ENCODE measurements at regions not wholly inside any gene's neighbourhood (a gene's known extent, or its start where the extent isn't known, plus 50 kb on each side); places are given as distances from the start of the nearest gene placed in this dataset.

DNA sequence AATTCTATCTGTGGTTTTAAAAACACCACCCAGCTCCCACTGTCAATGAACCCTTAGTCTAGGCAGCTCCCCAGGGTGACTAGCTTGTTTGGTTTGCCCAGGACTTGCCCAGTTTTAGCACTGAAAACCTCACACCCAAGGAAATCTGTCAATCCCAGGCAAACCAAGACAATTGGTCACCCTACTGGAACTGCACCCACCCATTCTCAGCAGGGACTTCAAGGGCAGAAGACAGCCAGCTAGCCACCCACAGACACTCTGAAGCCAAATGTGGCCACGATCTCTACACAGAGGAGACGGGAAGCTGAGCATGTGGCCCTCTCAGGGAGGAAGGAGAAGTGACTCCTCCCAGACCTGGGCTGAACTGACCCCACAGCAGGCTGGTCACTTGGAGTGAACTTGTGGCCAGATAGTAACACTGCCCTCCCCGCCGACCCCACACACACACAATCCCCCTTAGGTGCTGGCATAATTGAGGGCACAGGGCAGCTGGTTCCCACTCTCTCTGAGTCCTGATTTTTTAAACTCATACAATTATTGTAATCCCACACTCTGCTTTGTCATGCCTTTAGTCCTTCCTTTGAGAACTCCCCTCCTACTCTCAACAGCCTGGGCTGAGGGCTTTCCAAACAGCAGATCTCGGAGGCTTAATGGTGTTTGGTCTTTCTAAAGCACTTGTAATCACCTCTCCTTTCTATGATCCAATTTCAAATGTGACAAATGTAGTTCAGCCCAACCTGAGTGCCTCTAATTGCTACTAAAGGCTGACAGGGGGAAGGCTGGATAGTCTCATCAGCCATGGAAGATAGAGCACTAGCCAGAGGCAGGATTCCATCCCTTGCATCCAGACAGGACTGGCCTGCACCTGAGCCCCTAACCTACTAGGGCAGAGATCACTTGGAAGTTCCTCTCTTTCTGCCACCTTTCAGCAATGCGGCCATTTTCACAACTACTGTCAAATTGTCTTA is 74.7 kb upstream of the DRD2 start:
- ChIA-PET POLR2A (no interaction called here), CTCF (interaction anchor here (1.0 kb wide), 1 partner anchor 711 kb away, joined by 3 read pairs; no protein-coding TSS in a partner anchor)
- no peak for DNase-seq
- H3K4me3 Mint-ChIP-seq = no peak overlapping the region
- ATAC-seq = no peak
- peaks cover 23% of the 10 kb centered on the region for H3K27me3 Mint-ChIP-seq
- H3K36me3 Mint-ChIP-seq (ENCODE audit: low read depth) = no peaks in the 10 kb centered on the region
- no peak overlapping the region for H3K27ac Mint-ChIP-seq
- intact Hi-C loops (cut with DNase I, micrococcal nuclease) = no loop called here
- no peaks in the 10 kb centered on the region for H3K9me3 Mint-ChIP-seq (ENCODE audit: low read depth)
- no peaks in the 10 kb centered on the region for H3K4me1 Mint-ChIP-seq

DNA sequence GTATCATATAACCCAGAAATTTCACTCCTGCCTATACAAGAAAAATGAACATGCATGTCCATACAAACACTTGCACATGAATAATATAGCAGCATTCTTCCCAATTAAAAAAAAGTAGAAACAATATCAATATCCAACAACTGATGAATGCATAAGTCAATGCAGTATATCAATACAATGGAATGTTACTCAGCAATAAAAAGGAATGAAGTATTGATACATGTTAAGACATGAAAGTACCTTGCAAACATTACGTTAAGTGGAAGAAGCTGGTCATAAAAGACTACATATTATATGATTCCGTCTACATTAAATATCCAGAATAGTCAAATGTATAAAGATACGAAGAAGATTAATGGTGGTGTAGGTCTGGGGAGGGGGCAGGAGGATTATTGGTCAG is 73.9 kb upstream of the DRD2 start:
- Mint-ChIP-seq H3K9me3 (ENCODE audit: low read depth) (no peaks in the 10 kb centered on the region), H3K4me1 (no peaks in the 10 kb centered on the region), H3K27ac (no peak overlapping the region), H3K36me3 (ENCODE audit: low read depth) (no peaks in the 10 kb centered on the region), H3K27me3 (peaks cover 22% of the 10 kb centered on the region), H3K4me3 (no peak overlapping the region)
- ChIA-PET POLR2A (no interaction called here), CTCF (no interaction called here)
- ATAC-seq = no peak
- intact Hi-C loops (cut with DNase I, micrococcal nuclease) = no loop called here
- no peak for DNase-seq

- ChIA-PET CTCF (no interaction called here), POLR2A (no interaction called here)
- Mint-ChIP-seq H3K27me3 (peaks cover 22% of the 10 kb centered on the region), H3K4me3 (no peak overlapping the region), H3K9me3 (ENCODE audit: low read depth) (no peaks in the 10 kb centered on the region), H3K4me1 (no peaks in the 10 kb centered on the region), H3K36me3 (ENCODE audit: low read depth) (no peaks in the 10 kb centered on the region), H3K27ac (no peak overlapping the region)
- ATAC-seq (no peak), DNase-seq (no peak)
- intact Hi-C loops (cut with DNase I, micrococcal nuclease) = no loop called here
Measured at GRCh38 chr11:113547739-113548138, 72.5 kb upstream of the DRD2 start.

GRCh38 chr11:113546757-113547507 is 71.7 kb upstream of the DRD2 start:
- H3K4me1 Mint-ChIP-seq = no peaks in the 10 kb centered on the region
- CTCF ChIA-PET = no interaction called here
- H3K27me3 Mint-ChIP-seq = peaks cover 21% of the 10 kb centered on the region
- no peak overlapping the region for H3K27ac Mint-ChIP-seq
- POLR2A ChIA-PET = no interaction called here
- no peaks in the 10 kb centered on the region for H3K9me3 Mint-ChIP-seq (ENCODE audit: low read depth)
- ATAC-seq (no peak), DNase-seq (no peak)
- no peak overlapping the region for H3K4me3 Mint-ChIP-seq
- intact Hi-C loops (cut with DNase I, micrococcal nuclease) = no loop called here
- H3K36me3 Mint-ChIP-seq (ENCODE audit: low read depth) = no peaks in the 10 kb centered on the region

DNA sequence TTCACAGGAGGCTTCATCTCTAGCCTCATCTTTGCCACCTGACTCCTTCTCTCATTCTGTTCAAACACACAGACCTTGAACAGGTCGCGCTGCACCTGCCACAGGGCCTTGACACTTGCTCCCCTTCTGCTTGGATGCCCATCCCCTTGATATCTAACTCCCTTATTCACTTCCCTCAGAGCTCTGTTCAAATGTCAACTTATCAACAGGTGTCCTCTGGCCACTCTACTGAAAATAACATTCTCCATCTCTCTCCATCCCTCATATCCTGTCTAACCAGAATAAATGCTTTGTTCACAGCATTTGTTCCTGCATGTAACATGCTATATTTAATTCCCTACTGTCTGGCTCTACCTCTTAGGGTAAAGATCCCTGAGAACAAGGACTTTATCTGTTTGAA is 67.2 kb upstream of the DRD2 start:
- Mint-ChIP-seq H3K4me1 (no peaks in the 10 kb centered on the region), H3K27ac (no peak overlapping the region), H3K27me3 (peaks cover 5% of the 10 kb centered on the region), H3K36me3 (ENCODE audit: low read depth) (no peaks in the 10 kb centered on the region), H3K9me3 (ENCODE audit: low read depth) (no peaks in the 10 kb centered on the region), H3K4me3 (no peak overlapping the region)
- intact Hi-C loops (cut with DNase I, micrococcal nuclease) = no loop called here
- ATAC-seq (no peak), DNase-seq (no peak)
- POLR2A ChIA-PET = no interaction called here
- CTCF ChIA-PET = no interaction called here

DNA sequence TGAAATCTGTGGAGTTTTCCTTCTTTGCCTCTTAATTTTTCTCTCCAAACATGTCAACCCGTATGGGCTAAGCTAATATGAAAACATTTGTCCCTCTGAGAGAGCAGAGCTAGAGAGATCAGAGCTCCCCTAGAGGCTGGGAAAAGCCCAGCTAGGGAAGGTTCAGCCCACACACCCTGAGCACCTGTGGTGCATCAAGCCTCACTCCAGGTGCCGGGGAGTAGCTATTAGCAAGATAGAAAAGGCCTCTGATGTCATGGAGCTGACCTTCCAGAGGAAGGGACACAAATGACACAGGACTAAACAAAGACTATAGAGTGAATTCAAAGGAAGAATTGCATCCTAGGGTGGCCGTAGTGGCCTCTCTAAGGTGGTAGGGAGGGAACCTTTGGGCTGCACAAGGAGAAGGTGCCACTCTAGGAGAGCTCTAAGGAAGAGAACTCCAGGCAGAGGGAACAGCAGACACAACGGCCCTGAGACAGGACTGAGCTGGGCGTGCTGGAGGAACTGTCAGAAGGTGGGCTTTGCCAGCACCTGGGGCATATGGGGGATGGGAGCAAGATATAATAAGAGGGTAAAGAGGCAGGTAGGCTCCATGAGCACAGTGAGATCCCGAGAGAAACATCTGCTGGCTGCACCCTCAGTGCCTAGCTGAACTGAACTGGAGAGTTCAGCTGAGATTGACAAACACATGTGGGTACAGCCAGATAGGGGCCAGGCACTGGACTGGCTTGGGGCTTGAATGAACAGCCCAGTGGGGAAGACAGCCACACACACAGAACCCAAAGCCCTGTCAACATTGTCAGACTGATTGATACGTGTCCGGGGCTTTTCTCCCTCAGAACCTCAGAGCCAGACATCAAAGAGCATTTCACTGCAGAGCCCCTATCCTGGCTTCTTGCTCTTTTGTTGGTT is 65.5 kb upstream of the DRD2 start:
- H3K36me3 Mint-ChIP-seq (ENCODE audit: low read depth) = no peaks in the 10 kb centered on the region
- H3K4me3 Mint-ChIP-seq = no peak overlapping the region
- no peaks in the 10 kb centered on the region for H3K9me3 Mint-ChIP-seq (ENCODE audit: low read depth)
- peaks cover 8% of the 10 kb centered on the region for H3K27me3 Mint-ChIP-seq
- ATAC-seq (no peak), DNase-seq (no peak)
- H3K4me1 Mint-ChIP-seq = no peaks in the 10 kb centered on the region
- ChIA-PET CTCF (interaction anchor here (0.7 kb wide), 1 partner anchor 16 kb away, joined by 4 read pairs; no protein-coding TSS in a partner anchor), POLR2A (no interaction called here)
- no peak overlapping the region for H3K27ac Mint-ChIP-seq
- intact Hi-C loops (cut with DNase I, micrococcal nuclease) = no loop called here

DNA sequence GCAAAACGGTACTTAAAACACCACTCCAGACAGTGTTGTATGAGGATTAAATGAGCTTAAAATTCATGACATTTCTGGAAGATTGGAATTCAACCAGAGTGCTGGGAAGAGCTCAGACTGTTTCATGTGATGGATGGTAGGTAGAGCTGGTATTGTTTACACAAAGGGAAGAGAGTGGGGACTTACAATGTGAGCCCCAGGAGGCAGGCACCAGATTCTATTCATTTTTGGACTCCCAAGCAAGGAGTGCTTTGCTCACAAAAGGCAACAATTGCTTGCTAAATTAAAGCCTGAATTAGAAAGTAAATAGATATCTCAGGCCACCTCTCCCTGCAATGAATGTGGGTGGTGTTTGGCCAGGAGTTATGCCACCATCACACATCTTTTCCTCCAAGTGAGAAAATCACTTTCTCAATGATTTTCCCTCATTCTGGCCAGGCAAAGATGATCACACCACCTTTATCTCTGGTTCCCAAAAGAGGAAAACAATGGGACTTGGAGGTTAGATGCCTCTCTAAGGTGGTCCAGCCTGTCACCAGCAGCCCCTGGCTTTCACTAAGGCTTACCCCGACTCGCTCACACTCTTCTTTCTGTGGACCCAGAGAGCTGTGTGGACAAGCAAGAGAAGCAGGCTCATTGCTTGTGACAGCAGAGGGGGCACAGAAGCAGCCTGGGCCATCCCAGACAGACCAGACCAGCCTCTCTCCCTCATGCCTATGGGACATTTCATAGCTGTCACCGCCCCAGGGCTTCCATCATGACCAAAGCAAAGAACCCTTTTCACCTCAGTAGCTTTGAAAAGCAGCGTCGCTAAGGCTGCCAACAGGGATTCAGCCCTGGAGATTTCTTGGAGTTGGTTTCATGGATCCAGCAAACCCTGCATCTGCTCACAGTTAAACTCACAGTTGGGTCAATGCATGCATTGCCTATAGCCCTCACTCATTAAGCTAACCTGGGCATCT is 63.5 kb upstream of the DRD2 start:
- H3K36me3 Mint-ChIP-seq (ENCODE audit: low read depth) = no peaks in the 10 kb centered on the region
- CTCF ChIA-PET = interaction anchor here (0.7 kb wide), 1 partner anchor 369 kb away, joined by 3 read pairs; no protein-coding TSS in a partner anchor
- ATAC-seq = no peak

GRCh38 chr11:113534625-113535024 is 59.4 kb upstream of the DRD2 start:
- POLR2A ChIA-PET = no interaction called here
- H3K4me1 Mint-ChIP-seq = peaks cover 2% of the 10 kb centered on the region
- DNase-seq (no peak), ATAC-seq (no peak)
- H3K27ac Mint-ChIP-seq = no peak overlapping the region
- peaks cover 20% of the 10 kb centered on the region for H3K27me3 Mint-ChIP-seq
- no peaks in the 10 kb centered on the region for H3K9me3 Mint-ChIP-seq (ENCODE audit: low read depth)
- no peaks in the 10 kb centered on the region for H3K36me3 Mint-ChIP-seq (ENCODE audit: low read depth)
- intact Hi-C loops (cut with DNase I, micrococcal nuclease) = no loop called here
- no peak overlapping the region for H3K4me3 Mint-ChIP-seq
- CTCF ChIA-PET = interaction anchor here (0.6 to 3.7 kb wide), 2 partner anchors 110 to 231 kb away, joined by 3 to 15 read pairs; no protein-coding TSS in a partner anchor

More for the DNA sequence above, 63.5 kb upstream of the DRD2 start:
- POLR2A ChIA-PET = no interaction called here
- no peaks in the 10 kb centered on the region for H3K9me3 Mint-ChIP-seq (ENCODE audit: low read depth)
- DNase-seq = no peak
- peaks cover 13% of the 10 kb centered on the region for H3K27me3 Mint-ChIP-seq
- H3K27ac Mint-ChIP-seq = no peak overlapping the region
- no peak overlapping the region for H3K4me3 Mint-ChIP-seq
- no peaks in the 10 kb centered on the region for H3K4me1 Mint-ChIP-seq
- intact Hi-C loops (cut with DNase I, micrococcal nuclease) = no loop called here

GRCh38 chr11:113533425-113533698 is 58.2 kb upstream of the DRD2 start:
- DNase-seq = no peak
- no peak overlapping the region for H3K4me3 Mint-ChIP-seq
- H3K4me1 Mint-ChIP-seq = peaks cover 2% of the 10 kb centered on the region
- H3K36me3 Mint-ChIP-seq (ENCODE audit: low read depth) = no peaks in the 10 kb centered on the region
- ChIA-PET POLR2A (no interaction called here), CTCF (interaction anchor here (0.8 to 3.7 kb wide), 4 partner anchors 22 to 301 kb away, joined by 3 to 15 read pairs (median 4); no protein-coding TSS in a partner anchor)
- H3K27me3 Mint-ChIP-seq = peaks cover 20% of the 10 kb centered on the region
- no peaks in the 10 kb centered on the region for H3K9me3 Mint-ChIP-seq (ENCODE audit: low read depth)
- ATAC-seq = no peak
- H3K27ac Mint-ChIP-seq = no peak overlapping the region
- intact Hi-C loops (cut with DNase I, micrococcal nuclease) = no loop called here

- Mint-ChIP-seq H3K9me3 (ENCODE audit: low read depth) (no peaks in the 10 kb centered on the region), H3K27me3 (peaks cover 20% of the 10 kb centered on the region), H3K36me3 (ENCODE audit: low read depth) (no peaks in the 10 kb centered on the region), H3K4me1 (peaks cover 2% of the 10 kb centered on the region), H3K4me3 (no peak overlapping the region), H3K27ac (no peak overlapping the region)
- intact Hi-C loops (cut with DNase I, micrococcal nuclease) = loop anchor here (1.0 kb wide), 1 partner anchor 228 kb away; no protein-coding TSS in a partner anchor
- peak; percentile 77 for DNase-seq
- ChIA-PET POLR2A (no interaction called here), CTCF (interaction anchor here (0.8 to 3.7 kb wide), 6 partner anchors 23 to 945 kb away, joined by 3 to 15 read pairs (median 4); no protein-coding TSS in a partner anchor)
- peak; percentile 57 for ATAC-seq
Measured at GRCh38 chr11:113532697-113533424, 57.7 kb upstream of the DRD2 start.
